Activated T-helper 1 cell treated with anti-CD3 and anti-CD28 coated beads, Interleukin-2, amount 50 U/mL, for 16 hours (primary cell): ENCODE measurements at regions not wholly inside any gene's neighbourhood (a gene's known extent, or its start where the extent isn't known, plus 50 kb on each side); places are given as distances from the start of the nearest gene placed in this dataset.

Experiments
- DNase-seq, 2 donors: peaks; one replicate each; pipeline ENCODE4 v3.0.0-alpha.2; 2020; ENCODE audit warnings: low read depth in 1 of 2, low spot score in 1 of 2

GRCh38 chr3:110070161-110070916, 733.0 kb upstream of the DPPA4 start:
- no peak for DNase-seq

GRCh38 chr3:110074095-110074494, 736.7 kb upstream of the DPPA4 start:
- DNase-seq, result no peak

- DNase-seq, result no peak
Measured at GRCh38 chr3:110077093-110077492, 739.7 kb upstream of the DPPA4 start.

- DNase-seq, result no peak
Measured at GRCh38 chr3:110093411-110093810, 756.1 kb upstream of the DPPA4 start.

- DNase-seq, result no peak
Measured at GRCh38 chr3:110093812-110094401, 756.6 kb upstream of the DPPA4 start.

- DNase-seq, result no peak
Measured at GRCh38 chr3:110099711-110100110, 762.4 kb upstream of the DPPA4 start.

- no peak for DNase-seq
Measured at GRCh38 chr3:110101361-110101760, 764.0 kb upstream of the DPPA4 start.

- no peak for DNase-seq
Measured at GRCh38 chr3:110106805-110107204, 769.5 kb upstream of the DPPA4 start.

GRCh38 chr3:110123946-110124345, 786.6 kb upstream of the DPPA4 start:
- DNase-seq, result no peak

GRCh38 chr3:110126065-110126464, 788.7 kb upstream of the DPPA4 start:
- DNase-seq, result no peak

GRCh38 chr3:110133971-110134370, 796.6 kb upstream of the DPPA4 start:
- no peak for DNase-seq

- DNase-seq, result no peak
Measured at GRCh38 chr3:110139048-110139447, 801.7 kb upstream of the DPPA4 start.

- no peak for DNase-seq
Measured at GRCh38 chr3:110139821-110140220, 802.5 kb upstream of the DPPA4 start.

GRCh38 chr3:110149763-110150162, 812.4 kb upstream of the DPPA4 start:
- no peak for DNase-seq

- no peak for DNase-seq
Measured at GRCh38 chr3:110157221-110157620, 819.9 kb upstream of the DPPA4 start.

- no peak for DNase-seq
Measured at GRCh38 chr3:110164632-110165369, 827.5 kb upstream of the DPPA4 start.

- no peak for DNase-seq
Measured at GRCh38 chr3:110165370-110165743, 828.0 kb upstream of the DPPA4 start.

GRCh38 chr3:110165753-110166152, 828.4 kb upstream of the DPPA4 start:
- DNase-seq, result no peak

GRCh38 chr3:110166791-110167190, 829.4 kb upstream of the DPPA4 start:
- no peak for DNase-seq

- no peak for DNase-seq
Measured at GRCh38 chr3:110174908-110175307, 837.6 kb upstream of the DPPA4 start.

- DNase-seq, result no peak
Measured at GRCh38 chr3:110178965-110179364, 841.6 kb upstream of the DPPA4 start.

- DNase-seq, result no peak
Measured at GRCh38 chr3:110180733-110181132, 843.4 kb upstream of the DPPA4 start.
